ENCODE measurements at regions not wholly inside any gene's neighbourhood (a gene's known extent, or its start where the extent isn't known, plus 50 kb on each side); places are given as distances from the start of the nearest gene placed in this dataset.

- TF ChIP-seq CTCF (IDR thresholded peaks at IDR 0.05) (no peak), EZH2 (IDR thresholded peaks at IDR 0.05; ENCODE audit: borderline replicate concordance, insufficient read depth, low read depth, low read length, poor library complexity, severe bottlenecking) (no peak)
Measured at GRCh38 chr2:111692311-111692710, 191.7 kb downstream of the ANAPC1 start.
